Ascending aorta (tissue), 2 donors: ENCODE measurements at regions not wholly inside any gene's neighbourhood (a gene's known extent, or its start where the extent isn't known, plus 50 kb on each side); places are given as distances from the start of the nearest gene placed in this dataset.

Source experiments
- DNase-seq, 2 donors: peaks; one replicate each; pipeline ENCODE4 v3.0.0-alpha.2; 2019; ENCODE audit warnings: low spot score in 2 of 2
- H3K27ac ChIP-seq, 2 donors: fragments of 200-600 bp; sonication (generic); one replicate each; pipeline ENCODE4 v1.5.1; 2016 to 2017; ENCODE audit warnings: mild to moderate bottlenecking in 1 of 2
- H3K27me3 ChIP-seq: fragments of 200-600 bp; sonication (generic); one replicate; pipeline ENCODE4 v1.5.1; 2017
- H3K36me3 ChIP-seq, 2 donors: fragments of 200-600 bp; sonication (generic); one replicate each; pipeline ENCODE4 v1.5.1; 2016
- H3K4me1 ChIP-seq, 2 donors: fragments of 200-600 bp; sonication (generic); one replicate each; pipeline ENCODE4 v1.5.1; 2016 to 2017; ENCODE audit warnings: mild to moderate bottlenecking in 1 of 2
- H3K4me3 ChIP-seq, 2 donors: fragments of 200-600 bp; sonication (generic); one replicate each; pipeline ENCODE4 v1.5.1; 2016 to 2017; ENCODE audit warnings: mild to moderate bottlenecking in 1 of 2
- H3K9me3 ChIP-seq, 2 donors: fragments of 200-600 bp; sonication (generic); one replicate each; pipeline ENCODE4 v1.5.1; 2016
- intact Hi-C: fragments of 100-400 bp; cut with DNase I; formaldehyde crosslinking; loops from one replicate; pipeline ENCODE4 v1.15.1; 2023
- TF ChIP-seq, protein P1 (sequence below), 3 experiments: fragments of 200-600 bp in 2 of 3; fragments of 450-650 bp in 1 of 3; sonication (generic) in 2 of 3; IDR thresholded peaks; one replicate each; pipeline ENCODE4 v1.5.1; 2016 to 2019; ENCODE audit warnings: antibody characterized with exemption in 3 of 3, mild to moderate bottlenecking in 1 of 3, moderate library complexity in 1 of 3

DNA sequence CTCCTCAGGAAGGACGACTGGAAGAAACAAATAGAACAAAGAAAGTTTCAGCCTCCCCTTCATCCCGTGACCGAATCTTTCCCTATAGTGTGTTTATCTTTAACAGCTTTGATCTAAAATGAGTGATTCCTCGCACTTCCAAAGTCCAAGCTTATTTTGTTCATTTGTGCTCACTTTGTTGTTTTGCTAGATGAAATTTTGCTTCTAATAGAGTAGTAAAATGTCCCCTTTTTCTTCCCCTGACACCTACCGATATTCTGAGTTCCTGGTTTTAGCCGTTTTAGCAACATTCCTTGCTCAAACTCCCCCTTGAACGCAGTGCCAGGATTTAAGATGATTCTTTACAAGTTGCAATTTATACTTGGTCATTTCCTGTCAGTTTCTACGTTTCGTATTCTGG, 204.2 kb downstream of the FGF9 start:
- intact Hi-C loops: no loop called here
- no peaks in the 10 kb centered on the region for H3K27me3 ChIP-seq
- no peak overlapping the region for H3K27ac ChIP-seq
- H3K4me1 ChIP-seq: no peaks in the 10 kb centered on the region
- no peak overlapping the region for H3K4me3 ChIP-seq
- TF ChIP-seq, protein P1, sequence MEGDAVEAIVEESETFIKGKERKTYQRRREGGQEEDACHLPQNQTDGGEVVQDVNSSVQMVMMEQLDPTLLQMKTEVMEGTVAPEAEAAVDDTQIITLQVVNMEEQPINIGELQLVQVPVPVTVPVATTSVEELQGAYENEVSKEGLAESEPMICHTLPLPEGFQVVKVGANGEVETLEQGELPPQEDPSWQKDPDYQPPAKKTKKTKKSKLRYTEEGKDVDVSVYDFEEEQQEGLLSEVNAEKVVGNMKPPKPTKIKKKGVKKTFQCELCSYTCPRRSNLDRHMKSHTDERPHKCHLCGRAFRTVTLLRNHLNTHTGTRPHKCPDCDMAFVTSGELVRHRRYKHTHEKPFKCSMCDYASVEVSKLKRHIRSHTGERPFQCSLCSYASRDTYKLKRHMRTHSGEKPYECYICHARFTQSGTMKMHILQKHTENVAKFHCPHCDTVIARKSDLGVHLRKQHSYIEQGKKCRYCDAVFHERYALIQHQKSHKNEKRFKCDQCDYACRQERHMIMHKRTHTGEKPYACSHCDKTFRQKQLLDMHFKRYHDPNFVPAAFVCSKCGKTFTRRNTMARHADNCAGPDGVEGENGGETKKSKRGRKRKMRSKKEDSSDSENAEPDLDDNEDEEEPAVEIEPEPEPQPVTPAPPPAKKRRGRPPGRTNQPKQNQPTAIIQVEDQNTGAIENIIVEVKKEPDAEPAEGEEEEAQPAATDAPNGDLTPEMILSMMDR (IDR thresholded peaks at IDR 0.05): no peak
- H3K9me3 ChIP-seq: no peaks in the 10 kb centered on the region
- no peak for DNase-seq
- no peaks in the 10 kb centered on the region for H3K36me3 ChIP-seq

DNA sequence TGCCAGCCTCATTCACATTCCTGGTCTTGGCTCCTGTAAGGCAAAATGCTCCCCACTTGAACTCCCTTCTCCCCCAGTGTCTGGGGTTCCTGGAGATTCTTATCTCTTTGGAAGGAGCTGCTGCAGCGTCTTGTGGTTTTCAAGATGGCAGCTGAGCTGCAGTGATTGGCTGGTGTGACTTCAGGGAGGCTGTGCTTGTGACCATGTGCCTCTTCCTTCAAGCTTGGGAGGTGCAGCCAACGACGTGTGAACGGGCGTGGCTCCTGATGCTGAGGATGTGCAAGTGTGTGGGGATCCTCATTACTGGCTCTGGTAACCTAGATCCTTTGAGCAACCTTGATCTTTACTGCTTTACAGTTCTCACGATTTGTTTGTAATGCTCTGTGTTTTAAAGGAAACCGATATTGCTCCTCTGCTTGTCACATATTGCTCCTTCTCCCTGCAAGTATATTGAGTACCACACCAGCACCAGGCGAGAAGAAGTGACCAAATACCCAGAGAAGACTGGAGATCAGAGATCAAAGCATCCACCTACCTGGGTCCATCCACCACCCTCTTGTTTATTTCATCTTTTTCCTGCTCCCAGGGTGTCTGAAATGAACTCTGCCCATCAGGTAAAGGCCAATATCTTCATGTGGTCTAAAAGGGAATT, 208.5 kb downstream of the FGF9 start:
- no peak overlapping the region for H3K4me3 ChIP-seq
- no peaks in the 10 kb centered on the region for H3K27me3 ChIP-seq
- H3K4me1 ChIP-seq: no peaks in the 10 kb centered on the region
- H3K27ac ChIP-seq: no peak overlapping the region
- DNase-seq: no peak
- intact Hi-C loops: no loop called here
- no peaks in the 10 kb centered on the region for H3K36me3 ChIP-seq
- H3K9me3 ChIP-seq: no peaks in the 10 kb centered on the region
- TF ChIP-seq, protein P1 (IDR thresholded peaks at IDR 0.05): no peak

DNA sequence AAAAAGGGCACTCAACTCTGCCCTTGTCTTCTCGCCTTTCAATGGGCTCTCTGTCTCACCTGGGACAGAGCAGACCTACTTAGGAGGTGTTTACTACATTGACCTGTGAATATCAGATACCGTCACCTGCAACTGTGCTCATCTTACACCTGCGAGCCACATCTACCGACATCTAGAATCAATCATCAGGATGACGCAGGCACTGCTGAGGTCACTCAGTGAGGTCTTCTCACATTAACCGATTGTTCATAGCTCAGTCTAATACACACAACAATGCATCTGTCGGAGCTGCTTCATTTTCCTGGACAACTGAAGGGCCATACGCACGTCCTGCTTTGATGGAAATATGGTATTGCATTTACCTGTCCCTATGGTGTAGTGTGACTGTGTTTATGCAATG, 211.9 kb downstream of the FGF9 start:
- Histone ChIP-seq H3K27ac (no peak overlapping the region), H3K36me3 (no peaks in the 10 kb centered on the region), H3K27me3 (no peaks in the 10 kb centered on the region), H3K4me1 (no peaks in the 10 kb centered on the region), H3K4me3 (no peak overlapping the region), H3K9me3 (no peaks in the 10 kb centered on the region)
- no peak for DNase-seq
- TF ChIP-seq, protein P1 (IDR thresholded peaks at IDR 0.05): no peak
- intact Hi-C loops: no loop called here

DNA sequence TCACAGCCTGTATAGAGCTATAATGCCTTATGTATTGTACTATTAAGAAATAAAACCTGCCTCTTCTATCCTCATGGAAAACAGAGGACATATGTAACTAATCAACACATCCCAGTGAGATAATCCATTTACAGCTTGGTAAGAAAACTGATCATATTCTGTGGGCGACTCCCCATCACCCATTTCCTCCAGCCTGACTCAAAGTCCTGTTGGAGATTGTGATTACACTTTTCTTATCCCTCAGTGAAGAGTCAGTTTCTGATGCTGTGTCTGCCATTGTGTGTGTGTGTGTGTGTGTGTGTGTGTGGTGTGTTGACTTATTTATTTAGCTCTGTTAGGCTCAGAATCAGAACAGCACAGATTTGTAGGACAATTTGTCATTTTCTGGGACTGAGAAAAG, 212.8 kb downstream of the FGF9 start:
- Histone ChIP-seq H3K27ac (no peak overlapping the region), H3K4me1 (no peaks in the 10 kb centered on the region), H3K4me3 (no peak overlapping the region), H3K9me3 (no peaks in the 10 kb centered on the region), H3K36me3 (no peaks in the 10 kb centered on the region), H3K27me3 (no peaks in the 10 kb centered on the region)
- TF ChIP-seq, protein P1 (IDR thresholded peaks at IDR 0.05): no peak
- intact Hi-C loops: no loop called here
- DNase-seq: no peak

DNA sequence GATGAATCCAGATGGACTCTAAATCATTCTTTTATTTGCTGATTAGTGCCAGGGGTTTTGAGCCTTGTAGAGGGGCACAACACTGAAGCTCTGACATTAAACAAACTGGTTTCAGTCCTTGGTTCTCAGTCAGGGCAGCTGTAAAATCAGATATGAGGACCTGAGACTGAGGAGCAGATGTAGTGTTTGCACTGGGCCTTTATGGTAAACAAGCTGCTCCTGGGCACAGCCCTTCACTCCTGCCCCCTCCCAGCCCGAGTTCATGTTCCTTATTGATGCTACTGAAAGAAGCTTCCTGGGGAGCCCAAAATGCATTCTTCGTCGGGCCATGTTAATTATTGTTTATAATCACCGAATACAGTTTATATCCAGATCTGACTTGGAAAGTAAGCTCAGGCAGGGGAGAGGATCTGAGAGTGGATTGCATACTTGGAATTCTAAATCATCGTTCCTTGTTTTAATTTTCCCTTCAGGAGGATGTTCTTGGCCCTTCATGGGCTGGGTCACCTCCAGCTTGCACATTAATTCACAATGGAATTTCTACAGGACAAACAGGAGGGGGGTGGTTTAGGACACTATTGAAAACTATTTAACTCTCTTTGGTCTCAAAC, 213.5 kb downstream of the FGF9 start:
- Histone ChIP-seq H3K27me3 (no peaks in the 10 kb centered on the region), H3K4me1 (no peaks in the 10 kb centered on the region), H3K9me3 (no peaks in the 10 kb centered on the region), H3K36me3 (no peaks in the 10 kb centered on the region), H3K27ac (no peak overlapping the region), H3K4me3 (no peak overlapping the region)
- no peak for DNase-seq
- TF ChIP-seq, protein P1 (IDR thresholded peaks at IDR 0.05): no peak
- intact Hi-C loops: no loop called here
